ENCODE measurements at regions not wholly inside any gene's neighbourhood (a gene's known extent, or its start where the extent isn't known, plus 50 kb on each side); places are given as distances from the start of the nearest gene placed in this dataset.

GRCh38 chr20:50310673-50311051, 120.0 kb downstream of the CEBPB start:
- Histone ChIP-seq H4K20me1 (replicated peaks; ENCODE audit: control insufficient read depth, extremely low read depth, insufficient read depth, low read length) (no peaks in the 10 kb centered on the region), H3K9me3 (replicated peaks; ENCODE audit: control insufficient read depth, insufficient read depth, low read length) (no peaks in the 10 kb centered on the region), H3K9ac (replicated peaks; ENCODE audit: extremely low read depth, insufficient read depth, low read length) (no peak overlapping the region), H3K79me2 (ENCODE audit: control insufficient read depth, insufficient read depth, low read length) (no peaks in the 10 kb centered on the region), H3K4me2 (ENCODE audit: insufficient read depth, low read length) (no peak overlapping the region), H3K9me1 (replicated peaks; ENCODE audit: control insufficient read depth, extremely low read depth, insufficient read depth, low read length) (no peaks in the 10 kb centered on the region), H3K27me3 (ENCODE audit: control insufficient read depth in 2 of 2, insufficient read depth in 2 of 2, low read length in 2 of 2) (peaks cover 0 to 2% of the 10 kb centered on the region in 2 experiments), H3K27ac (ENCODE audit: insufficient read depth, low read depth, low read length) (no peak overlapping the region), H3K4me3 (replicated peaks in 1 of 3; ENCODE audit: insufficient read depth in 1 of 3, low read depth in 1 of 3, low read length in 3 of 3) (no peak overlapping the region), H3K36me3 (ENCODE audit: control insufficient read depth in 2 of 2, extremely low read depth in 1 of 2, insufficient read depth in 2 of 2, low read length in 2 of 2) (no peaks in the 10 kb centered on the region), H3K4me1 (ENCODE audit: control insufficient read depth, extremely low read depth, insufficient read depth, low read length) (peaks cover 14% of the 10 kb centered on the region), H2AFZ (ENCODE audit: low read depth, low read length) (no peak overlapping the region)
- intact Hi-C loops (cut with micrococcal nuclease), result no loop called here
- FAIRE-seq, result no peak
- no TSS peak for BruUV-seq (replicated peaks)
- DNase-seq (ENCODE audit: low read depth, low spot score), result no peak
- ChIA-PET POLR2A (no interaction called here), CTCF (no interaction called here)
- TF ChIP-seq MAX (IDR thresholded peaks at IDR 0.05; ENCODE audit: insufficient read depth, insufficient read length) (no peak), GATA2 (IDR thresholded peaks at IDR 0.05; ENCODE audit: insufficient read depth, insufficient read length, low read depth, low read length) (no peak), MYC (IDR thresholded peaks at IDR 0.05; ENCODE audit: low read depth, low read length) (no peak), CTCF (IDR thresholded peaks at IDR 0.05; ENCODE audit: extremely low read depth in 1 of 2, insufficient read depth in 1 of 2, low read depth in 1 of 2, low read length in 2 of 2) (no peak), JUN (IDR thresholded peaks at IDR 0.05; ENCODE audit: borderline replicate concordance, insufficient read depth, insufficient read length, low read depth) (no peak), POLR2AphosphoS5 (IDR thresholded peaks at IDR 0.05; ENCODE audit: insufficient read depth, low read depth, low read length) (no peak), EZH2 (IDR thresholded peaks at IDR 0.05; ENCODE audit: borderline replicate concordance, low read depth, low read length, severe bottlenecking) (no peak)
- dilution Hi-C loops (cut with MboI; ENCODE audit: extremely low pct_ligation_motif_present, low sequenced_read_pairs), result no loop called here

Measured in endothelial cell of umbilical vein (primary cell).